Epithelial cell of esophagus (primary cell): ENCODE measurements at regions not wholly inside any gene's neighbourhood (a gene's known extent, or its start where the extent isn't known, plus 50 kb on each side); places are given as distances from the start of the nearest gene placed in this dataset.
"Not testable (repeated sequence)": the region's sequence is repeated elsewhere in the genome, so short reads cannot be mapped to it uniquely, and the experiment has no call there.

Experiments used
- DNase-seq: peaks from one replicate; pipeline ENCODE4 v3.0.0; 2010; ENCODE audit warnings: low read depth
- H3K4me3 ChIP-seq: 2 replicates; pipeline ENCODE4 v1.5.1; 2011; ENCODE audit warnings: mild to moderate bottlenecking, low read length, control low read depth
- TF ChIP-seq, protein P1 (sequence below): IDR thresholded peaks from 2 replicates; pipeline ENCODE4 v1.5.1; 2011; ENCODE audit warnings: low read depth, mild to moderate bottlenecking, low read length, control low read depth, inconsistent platforms; ENCODE audit not compliant: insufficient read depth; ENCODE audit errors: missing control alignments

DNA sequence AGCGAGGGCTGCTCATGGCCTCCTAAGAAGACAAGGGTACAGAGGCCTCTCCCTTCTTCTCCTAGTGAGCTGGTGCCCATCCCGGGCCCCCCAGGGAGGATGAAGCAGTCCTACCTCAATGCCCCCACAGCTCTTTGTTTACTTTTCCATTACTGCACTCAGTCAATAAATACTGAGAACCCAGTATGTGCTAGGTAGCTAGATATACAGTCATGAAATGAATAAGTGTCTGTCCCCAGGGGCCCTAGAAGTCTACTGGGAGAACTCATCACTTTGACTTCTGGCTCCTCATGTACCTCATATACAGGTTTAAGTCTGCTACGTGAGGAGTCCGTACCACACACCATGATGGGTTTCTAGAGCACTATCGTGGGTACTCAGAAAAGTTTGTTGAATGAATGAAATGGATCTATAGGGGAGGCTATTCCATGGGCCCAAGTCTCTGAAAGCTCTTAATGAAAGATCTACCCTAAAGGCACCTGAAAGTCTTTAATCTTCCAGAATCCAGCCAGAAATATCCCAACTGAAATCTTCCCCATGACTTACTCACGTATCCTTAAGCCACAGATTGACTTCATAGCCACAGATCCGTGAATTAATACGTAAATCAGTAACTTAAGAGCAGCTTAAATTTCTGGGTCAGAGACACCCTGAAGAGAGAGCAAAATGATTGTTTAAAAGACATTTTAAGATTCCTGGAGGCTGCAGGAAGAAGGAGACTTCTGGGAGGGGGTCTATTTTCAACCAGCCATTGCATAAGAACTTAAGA, 51.6 kb upstream of the POMP start:
- DNase-seq = no peak
- TF ChIP-seq, protein P1, sequence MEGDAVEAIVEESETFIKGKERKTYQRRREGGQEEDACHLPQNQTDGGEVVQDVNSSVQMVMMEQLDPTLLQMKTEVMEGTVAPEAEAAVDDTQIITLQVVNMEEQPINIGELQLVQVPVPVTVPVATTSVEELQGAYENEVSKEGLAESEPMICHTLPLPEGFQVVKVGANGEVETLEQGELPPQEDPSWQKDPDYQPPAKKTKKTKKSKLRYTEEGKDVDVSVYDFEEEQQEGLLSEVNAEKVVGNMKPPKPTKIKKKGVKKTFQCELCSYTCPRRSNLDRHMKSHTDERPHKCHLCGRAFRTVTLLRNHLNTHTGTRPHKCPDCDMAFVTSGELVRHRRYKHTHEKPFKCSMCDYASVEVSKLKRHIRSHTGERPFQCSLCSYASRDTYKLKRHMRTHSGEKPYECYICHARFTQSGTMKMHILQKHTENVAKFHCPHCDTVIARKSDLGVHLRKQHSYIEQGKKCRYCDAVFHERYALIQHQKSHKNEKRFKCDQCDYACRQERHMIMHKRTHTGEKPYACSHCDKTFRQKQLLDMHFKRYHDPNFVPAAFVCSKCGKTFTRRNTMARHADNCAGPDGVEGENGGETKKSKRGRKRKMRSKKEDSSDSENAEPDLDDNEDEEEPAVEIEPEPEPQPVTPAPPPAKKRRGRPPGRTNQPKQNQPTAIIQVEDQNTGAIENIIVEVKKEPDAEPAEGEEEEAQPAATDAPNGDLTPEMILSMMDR = no peak
- no peak overlapping the region for H3K4me3 ChIP-seq

- H3K4me3 ChIP-seq = no peak overlapping the region
- TF ChIP-seq, protein P1 = no peak
- no peak for DNase-seq
These were observed 52.5 kb upstream of the POMP start for GRCh38 chr13:28606466-28606865.

DNA sequence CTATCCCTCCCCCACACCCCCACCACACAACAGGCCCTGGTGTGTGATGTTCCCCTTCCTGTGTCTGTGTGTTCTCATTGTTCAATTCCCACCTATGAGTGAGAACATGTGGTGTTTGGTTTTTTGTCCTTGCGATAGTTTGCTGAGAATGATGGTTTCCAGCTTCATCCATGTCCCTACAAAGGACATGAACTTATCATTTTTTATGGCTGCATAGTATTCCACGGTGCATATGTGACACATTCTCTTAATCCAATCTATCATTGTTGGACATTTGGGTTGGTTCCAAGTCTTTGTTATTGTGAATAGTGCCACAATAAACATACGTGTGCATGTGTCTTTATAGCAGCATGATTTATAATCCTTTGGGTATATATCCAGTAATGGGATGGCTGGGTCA, 53.8 kb upstream of the POMP start:
- not testable (repeated sequence) for DNase-seq, H3K4me3 ChIP-seq

DNA sequence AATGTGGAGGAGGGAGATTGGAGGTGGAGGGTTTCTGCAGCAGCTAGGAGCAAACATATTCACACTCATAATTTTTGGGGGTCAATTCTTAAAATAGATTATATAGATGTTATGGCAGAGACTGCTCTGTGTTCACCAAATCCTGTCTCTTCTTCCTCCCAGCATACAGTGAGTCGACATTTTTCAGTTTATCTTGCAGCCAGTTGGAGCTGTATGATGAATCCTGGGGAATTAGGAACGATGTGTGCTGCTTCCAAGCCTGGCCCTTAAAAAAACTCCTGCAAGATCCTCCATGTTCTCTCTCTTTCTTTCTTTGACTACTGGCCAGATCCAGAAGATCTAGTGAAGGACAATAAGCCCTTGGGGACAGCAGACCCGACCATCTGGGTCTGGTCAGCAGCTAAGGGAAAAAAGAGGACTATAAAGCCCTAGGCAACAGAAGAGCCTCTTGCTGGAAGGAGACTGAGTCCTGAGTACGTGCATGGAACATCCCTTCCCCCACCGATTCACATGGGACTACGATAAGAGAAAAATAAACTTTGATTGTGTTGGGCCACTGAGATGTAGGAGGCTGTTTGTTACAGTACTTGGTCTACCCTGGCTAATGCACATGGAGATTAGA, 55.8 kb upstream of the POMP start:
- no peak for DNase-seq
- TF ChIP-seq, protein P1 = no peak
- no peak overlapping the region for H3K4me3 ChIP-seq

DNA sequence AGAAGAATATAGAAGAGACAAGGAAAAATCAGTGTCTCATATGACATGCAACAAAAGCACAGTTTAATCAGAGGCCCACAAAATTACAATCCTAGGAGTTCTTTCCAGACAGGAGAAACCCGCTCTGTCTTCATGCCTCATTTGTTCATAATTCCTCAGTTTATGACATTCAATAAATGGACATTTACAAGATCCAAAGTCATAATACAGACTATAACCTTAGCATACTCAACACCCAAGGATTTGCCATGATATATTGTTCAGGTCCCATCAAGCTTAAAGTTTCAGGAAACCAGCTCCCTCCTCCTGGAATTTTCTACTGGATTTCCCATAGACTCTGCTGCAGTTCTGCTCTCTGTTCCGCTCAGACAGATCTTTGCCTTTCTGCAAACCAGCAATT, 56.4 kb upstream of the POMP start:
- TF ChIP-seq, protein P1 = no peak
- no peak for DNase-seq
- no peak overlapping the region for H3K4me3 ChIP-seq

DNA sequence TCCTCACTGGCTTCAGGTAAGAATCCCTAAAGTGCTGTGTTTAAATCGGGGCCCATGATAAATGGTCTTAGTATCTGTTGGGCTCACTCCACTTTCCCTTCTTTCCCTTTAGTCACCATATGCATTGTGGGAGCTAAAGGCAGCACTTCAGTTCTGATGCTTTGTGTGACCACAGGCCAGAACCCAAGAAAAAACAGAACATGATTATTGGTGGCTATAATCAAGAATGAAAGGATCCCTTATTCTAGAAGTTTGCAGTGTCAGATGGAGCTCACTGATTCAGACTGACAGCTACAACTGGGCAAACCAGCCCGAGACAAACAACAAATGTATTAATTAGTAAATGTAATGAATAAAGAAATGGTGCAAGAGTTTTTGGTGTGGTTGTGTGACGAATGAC, 57.3 kb upstream of the POMP start:
- TF ChIP-seq, protein P1 = no peak
- DNase-seq = peak; percentile 11
- no peak overlapping the region for H3K4me3 ChIP-seq

DNA sequence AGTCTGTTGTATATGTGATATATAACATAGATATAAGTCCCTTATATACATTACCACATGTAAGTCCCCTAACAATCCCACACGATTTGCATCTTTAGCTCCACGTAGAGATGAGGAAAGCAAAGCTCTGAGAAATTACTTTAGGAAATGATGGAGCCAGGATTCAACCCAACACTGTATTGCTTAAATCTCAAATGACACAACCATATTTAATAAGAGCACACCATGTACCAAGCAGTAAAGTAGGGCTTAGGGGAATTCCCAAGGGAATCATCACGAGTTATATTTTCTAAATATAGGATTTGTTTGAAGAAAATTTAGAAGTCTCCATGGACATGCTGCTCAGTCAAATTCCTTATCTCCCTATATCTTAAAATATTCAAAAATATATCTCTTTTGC, 61.3 kb upstream of the POMP start:
- TF ChIP-seq, protein P1 = no peak
- DNase-seq = no peak
- no peak overlapping the region for H3K4me3 ChIP-seq
